NCI-H2171 (cell line): ENCODE measurements at regions not wholly inside any gene's neighbourhood (a gene's known extent, or its start where the extent isn't known, plus 50 kb on each side); places are given as distances from the start of the nearest gene placed in this dataset.

ENCODE experiments used
- DNase-seq: peaks from one replicate; lab custom pipeline; 2025; lab: John Stamatoyannopoulos, UW

DNA sequence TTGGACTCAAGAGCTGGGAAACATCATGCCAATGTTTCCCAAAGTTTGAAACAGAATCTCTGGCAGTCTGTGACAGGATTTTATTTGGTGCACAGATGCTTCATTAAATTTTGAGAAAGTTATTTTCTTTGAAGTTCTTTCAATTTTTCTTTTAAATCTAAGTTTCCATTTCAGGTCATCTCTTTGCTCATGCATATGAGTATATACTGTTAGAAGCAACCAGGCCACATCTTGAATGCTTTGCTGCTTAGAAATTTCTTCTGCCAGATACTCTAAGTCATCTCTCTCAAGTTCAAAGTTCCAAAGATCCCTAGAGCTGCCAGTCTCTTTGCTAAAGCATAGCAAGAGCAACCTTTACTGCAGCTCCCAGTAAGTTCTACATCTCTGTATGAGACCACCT, 59.1 kb upstream of the CCDC28A start:
- no peak for DNase-seq

DNA sequence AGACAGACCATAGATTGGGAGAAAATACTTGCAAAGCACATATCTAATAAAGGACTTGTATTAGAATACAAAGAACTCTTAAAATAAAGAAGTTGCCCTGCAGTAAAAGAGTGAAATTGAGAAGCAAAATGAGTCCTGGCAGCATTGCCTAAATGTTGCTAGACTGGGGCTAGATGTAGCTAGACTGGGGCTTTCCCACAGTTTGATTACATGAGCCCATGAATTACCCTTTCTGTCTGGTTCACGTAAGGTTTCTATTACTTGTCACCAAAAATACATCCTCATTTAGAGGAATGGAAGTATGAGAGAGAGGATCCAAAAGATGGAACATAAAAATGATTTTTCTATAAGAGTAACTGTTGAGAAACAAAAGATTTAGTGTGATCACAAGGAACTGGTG, 57.6 kb upstream of the CCDC28A start:
- DNase-seq = no peak

DNA sequence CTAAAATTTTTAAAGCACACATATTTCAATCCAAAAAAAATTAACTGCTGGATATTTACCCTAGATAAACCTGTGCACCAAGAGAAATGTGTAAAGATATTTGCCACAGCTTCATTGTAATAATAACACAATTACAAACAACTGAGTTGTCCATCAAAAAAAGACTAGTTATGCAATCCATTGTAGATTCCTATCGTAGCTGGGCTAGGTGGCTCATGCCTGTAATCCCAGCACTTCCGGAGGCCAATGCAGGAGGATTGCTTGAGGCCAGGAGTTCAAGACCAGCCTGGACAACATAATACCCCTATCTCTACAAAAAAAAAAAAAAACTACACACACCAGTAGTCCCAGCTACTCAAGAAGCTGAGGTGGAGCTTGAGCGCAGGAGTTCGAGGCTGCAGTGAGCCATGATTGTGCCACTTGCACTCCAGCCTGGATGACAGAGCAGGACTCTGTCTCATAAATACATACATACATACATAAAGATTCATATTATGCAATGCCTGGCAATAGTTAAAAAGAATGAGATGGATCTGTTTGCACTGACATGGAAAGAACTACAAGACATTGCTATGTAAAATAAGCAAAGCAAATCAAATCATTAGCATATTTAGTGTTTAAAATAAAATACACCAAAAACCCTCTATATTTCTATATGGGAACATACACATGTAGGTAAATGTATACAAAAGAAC, 56.5 kb upstream of the CCDC28A start:
- DNase-seq = no peak

DNA sequence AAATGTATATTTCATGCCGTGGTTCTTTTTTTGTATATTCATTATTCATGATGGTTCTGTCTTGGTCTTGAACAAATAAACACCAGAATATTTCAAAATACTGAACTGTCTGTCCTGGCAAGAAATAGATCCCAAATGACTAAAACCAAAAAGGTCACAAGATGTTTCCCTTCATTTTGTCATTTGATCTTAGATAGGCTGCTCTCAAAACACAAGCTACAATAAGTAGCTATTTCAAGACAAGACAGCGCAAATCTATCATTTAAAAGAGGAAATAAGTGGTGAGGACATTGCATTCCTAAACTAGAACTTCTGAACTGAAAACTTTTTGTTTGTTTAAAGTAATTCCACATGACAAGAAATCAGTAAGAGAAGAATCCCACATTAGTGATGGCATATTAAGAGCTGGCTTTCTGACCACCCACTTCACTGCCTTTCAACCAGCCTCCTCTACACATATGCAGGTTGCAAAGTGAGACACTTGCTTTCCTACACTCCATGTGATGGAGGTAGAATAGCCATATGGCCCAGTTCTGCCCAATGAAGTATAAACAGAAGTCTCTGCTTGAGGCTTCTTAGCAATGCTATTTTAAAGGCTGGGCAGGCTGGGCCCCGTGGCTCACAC, 54.4 kb upstream of the CCDC28A start:
- DNase-seq = no peak

DNA sequence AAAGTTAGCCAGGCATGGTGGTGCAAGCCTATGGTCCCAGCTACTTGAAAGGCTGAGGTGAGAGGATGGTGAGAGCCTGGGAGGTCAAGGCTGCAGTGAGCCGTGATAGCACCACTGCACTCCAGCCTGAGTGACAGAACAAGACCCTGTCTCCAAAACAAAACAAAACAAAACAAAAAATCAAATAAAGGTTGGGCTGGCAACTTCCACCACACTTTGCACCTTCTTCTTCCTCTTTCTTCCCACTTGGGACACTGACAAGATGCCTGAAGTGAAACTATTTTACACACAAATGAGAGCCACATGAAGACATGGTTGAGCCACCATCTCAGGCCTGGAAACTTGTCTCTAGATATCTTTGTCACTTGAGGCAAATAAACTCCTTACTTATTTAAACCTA, 53.8 kb upstream of the CCDC28A start:
- no peak for DNase-seq

DNA sequence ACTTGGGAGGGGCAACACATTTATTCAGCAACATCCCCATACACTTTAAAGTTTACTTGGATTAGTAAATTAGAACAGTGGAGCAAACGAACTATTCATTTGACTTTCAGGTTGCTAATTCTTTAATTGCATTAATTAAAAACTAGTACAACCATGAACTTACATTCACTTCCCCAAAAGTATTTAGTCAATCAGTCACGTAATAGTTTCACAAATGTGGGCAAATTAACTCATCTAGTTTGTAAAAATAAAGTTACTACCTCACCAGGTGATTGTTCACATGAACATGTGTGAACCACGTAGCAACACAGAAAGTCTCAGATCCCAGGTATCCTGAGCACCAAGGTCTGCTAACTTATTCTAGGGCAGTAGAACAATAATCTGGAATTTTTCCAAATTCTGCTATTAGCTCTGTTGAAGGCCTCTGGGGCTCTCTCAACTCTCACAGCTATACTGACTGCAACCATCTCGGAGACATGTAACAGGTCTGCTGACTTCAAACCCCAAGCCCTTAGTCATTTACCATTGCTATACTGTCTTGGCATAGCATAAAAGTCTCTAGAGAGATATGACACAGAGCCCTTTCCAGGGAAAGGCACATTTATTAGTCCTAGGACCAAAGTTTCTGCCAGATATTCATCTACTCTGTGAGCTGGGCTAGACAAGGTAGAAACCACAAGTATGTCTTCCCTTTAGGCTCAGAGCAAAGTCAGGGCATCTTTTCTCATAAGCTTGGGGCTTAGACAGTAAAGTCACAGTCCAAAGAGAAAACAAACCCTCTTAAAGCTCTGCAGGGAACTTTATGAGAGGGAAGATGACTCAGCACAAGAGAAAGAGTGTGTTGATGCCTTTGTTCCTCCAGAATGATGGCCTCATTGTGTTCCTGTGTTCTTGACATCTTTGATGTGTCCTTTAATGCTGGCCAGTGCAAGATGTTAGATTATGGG, 50.9 kb upstream of the CCDC28A start:
- no peak for DNase-seq
